ENCODE measurements at regions not wholly inside any gene's neighbourhood (a gene's known extent, or its start where the extent isn't known, plus 50 kb on each side); places are given as distances from the start of the nearest gene placed in this dataset.

GRCh38 chr4:27154706-27155105 lies 294.1 kb downstream of the STIM2 start:
- TF ChIP-seq, protein P1, sequence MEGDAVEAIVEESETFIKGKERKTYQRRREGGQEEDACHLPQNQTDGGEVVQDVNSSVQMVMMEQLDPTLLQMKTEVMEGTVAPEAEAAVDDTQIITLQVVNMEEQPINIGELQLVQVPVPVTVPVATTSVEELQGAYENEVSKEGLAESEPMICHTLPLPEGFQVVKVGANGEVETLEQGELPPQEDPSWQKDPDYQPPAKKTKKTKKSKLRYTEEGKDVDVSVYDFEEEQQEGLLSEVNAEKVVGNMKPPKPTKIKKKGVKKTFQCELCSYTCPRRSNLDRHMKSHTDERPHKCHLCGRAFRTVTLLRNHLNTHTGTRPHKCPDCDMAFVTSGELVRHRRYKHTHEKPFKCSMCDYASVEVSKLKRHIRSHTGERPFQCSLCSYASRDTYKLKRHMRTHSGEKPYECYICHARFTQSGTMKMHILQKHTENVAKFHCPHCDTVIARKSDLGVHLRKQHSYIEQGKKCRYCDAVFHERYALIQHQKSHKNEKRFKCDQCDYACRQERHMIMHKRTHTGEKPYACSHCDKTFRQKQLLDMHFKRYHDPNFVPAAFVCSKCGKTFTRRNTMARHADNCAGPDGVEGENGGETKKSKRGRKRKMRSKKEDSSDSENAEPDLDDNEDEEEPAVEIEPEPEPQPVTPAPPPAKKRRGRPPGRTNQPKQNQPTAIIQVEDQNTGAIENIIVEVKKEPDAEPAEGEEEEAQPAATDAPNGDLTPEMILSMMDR (IDR thresholded peaks at IDR 0.05; ENCODE audit: low read depth, low read length, poor library complexity, severe bottlenecking): no peak
- TF ChIP-seq EZH2phosphoT487 (IDR thresholded peaks at IDR 0.05; ENCODE audit: borderline replicate concordance, low read length): no peak

All from DOHH2 (cell line).